GM23248 (cell line): ENCODE measurements at regions not wholly inside any gene's neighbourhood (a gene's known extent, or its start where the extent isn't known, plus 50 kb on each side); places are given as distances from the start of the nearest gene placed in this dataset.

Experiments
- EZH2 ChIP-seq: fragments of 200-600 bp; sonication (generic); IDR thresholded peaks from 2 replicates; pipeline ENCODE4 v1.6.1; 2018; ENCODE audit warnings: antibody characterized with exemption, mild to moderate bottlenecking; ENCODE audit not compliant: insufficient read depth, poor library complexity, severe bottlenecking
- EZH2phosphoT487 ChIP-seq: fragments of 200-600 bp; sonication (generic); IDR thresholded peaks from 2 replicates; pipeline ENCODE4 v1.6.1; 2018; ENCODE audit warnings: antibody characterized with exemption, moderate library complexity, mild to moderate bottlenecking, low read depth; ENCODE audit not compliant: insufficient read depth

GRCh38 chr7:114864278-114864677 is 57.6 kb upstream of the MDFIC start:
- TF ChIP-seq EZH2phosphoT487 (no peak), EZH2 (no peak)
